Activated naive CD4-positive, alpha-beta T cell treated with anti-CD3 and anti-CD28 coated beads, Interleukin-2, amount 50 U/mL, for 72 hours (primary cell): ENCODE measurements at regions not wholly inside any gene's neighbourhood (a gene's known extent, or its start where the extent isn't known, plus 50 kb on each side); places are given as distances from the start of the nearest gene placed in this dataset.
"Not testable (repeated sequence)": the region's sequence is repeated elsewhere in the genome, so short reads cannot be mapped to it uniquely, and the experiment has no call there.

Experiments used
- ATAC-seq, 2 donors: fragments of 150-1000 bp; cut with Tn5 transposase; 2 replicates each; pipeline ENCODE4 v1.10.0; 2021; ENCODE audit warnings: mild to moderate bottlenecking in 2 of 2, moderate library complexity in 2 of 2
- DNase-seq, 2 donors: peaks; one replicate each; pipeline ENCODE4 v3.0.0; 2021 to 2022; ENCODE audit warnings: low spot score in 2 of 2
- H3K27ac Mint-ChIP-seq, 2 donors: one replicate each; pipeline ENCODE4 v1.8.0; 2022; ENCODE audit warnings: mild to moderate bottlenecking in 2 of 2, mixed read lengths in 2 of 2
- H3K36me3 Mint-ChIP-seq, 2 donors: one replicate each; pipeline ENCODE4 v1.8.0; 2022; ENCODE audit warnings: mixed read lengths in 2 of 2
- H3K9me3 Mint-ChIP-seq, 2 donors: one replicate each; pipeline ENCODE4 v1.8.0; 2022; ENCODE audit warnings: mixed read lengths in 2 of 2

- ATAC-seq = no peak
- peaks cover 14 to 32% of the 10 kb centered on the region in 2 donors for H3K9me3 Mint-ChIP-seq
- no peak for DNase-seq
- H3K27ac Mint-ChIP-seq = no peak overlapping the region
- H3K36me3 Mint-ChIP-seq = peaks cover 7 to 11% of the 10 kb centered on the region in 2 donors
Measured at GRCh38 chr6:74507649-74508048, 698.2 kb downstream of the COL12A1 start.

DNA sequence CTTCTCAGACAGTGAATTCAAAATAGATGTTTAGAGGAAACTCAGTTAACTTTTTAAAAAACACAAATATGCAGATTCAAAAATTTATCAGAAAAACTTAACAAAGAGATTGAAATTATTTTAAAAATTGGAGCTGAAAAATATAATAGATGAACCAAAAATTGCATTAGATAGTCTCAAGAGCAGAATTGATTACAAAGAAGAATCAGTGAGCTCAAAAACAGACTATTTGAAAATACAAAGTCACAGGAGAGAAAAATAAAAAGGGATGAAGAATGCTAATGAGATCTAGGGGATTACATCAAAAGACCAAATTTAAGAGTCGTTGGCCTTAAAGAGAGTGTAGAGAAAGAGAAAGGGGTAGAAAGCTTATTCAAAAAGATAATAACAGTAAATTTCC, 700.5 kb downstream of the COL12A1 start:
- DNase-seq = no peak
- Mint-ChIP-seq H3K27ac (no peak overlapping the region), H3K36me3 (peaks cover 7 to 11% of the 10 kb centered on the region in 2 donors), H3K9me3 (peaks cover 11 to 32% of the 10 kb centered on the region in 2 donors)
- ATAC-seq = no peak

- peaks cover 11 to 32% of the 10 kb centered on the region in 2 donors for H3K9me3 Mint-ChIP-seq
- peaks cover 7 to 11% of the 10 kb centered on the region in 2 donors for H3K36me3 Mint-ChIP-seq
- no peak overlapping the region for H3K27ac Mint-ChIP-seq
- no peak for DNase-seq
- ATAC-seq = no peak
Measured at GRCh38 chr6:74504941-74505340, 700.9 kb downstream of the COL12A1 start.

DNA sequence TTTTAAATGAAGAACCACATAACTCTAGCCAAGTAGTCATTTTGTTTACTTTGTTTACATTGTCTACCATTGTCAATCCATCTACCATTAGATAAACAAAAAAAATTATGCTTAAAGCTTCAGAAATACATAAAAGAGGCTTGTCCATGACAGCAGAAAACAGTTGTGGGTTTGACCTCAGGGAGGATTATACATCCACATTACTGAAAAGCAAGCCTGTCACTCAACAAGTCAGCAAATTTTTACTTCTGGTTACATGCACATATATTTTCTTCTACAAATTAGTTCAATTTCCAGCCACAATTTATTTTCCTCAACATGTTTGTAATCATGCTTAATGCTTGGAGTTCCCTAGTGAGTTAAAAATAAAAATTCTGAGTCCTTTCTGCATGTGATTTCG, 713.3 kb downstream of the COL12A1 start:
- no peak overlapping the region for H3K27ac Mint-ChIP-seq
- H3K9me3 Mint-ChIP-seq = peaks cover 2 to 8% of the 10 kb centered on the region in 2 donors
- DNase-seq (no peak), ATAC-seq (no peak)
- peaks cover 4 to 5% of the 10 kb centered on the region in 2 donors for H3K36me3 Mint-ChIP-seq

DNA sequence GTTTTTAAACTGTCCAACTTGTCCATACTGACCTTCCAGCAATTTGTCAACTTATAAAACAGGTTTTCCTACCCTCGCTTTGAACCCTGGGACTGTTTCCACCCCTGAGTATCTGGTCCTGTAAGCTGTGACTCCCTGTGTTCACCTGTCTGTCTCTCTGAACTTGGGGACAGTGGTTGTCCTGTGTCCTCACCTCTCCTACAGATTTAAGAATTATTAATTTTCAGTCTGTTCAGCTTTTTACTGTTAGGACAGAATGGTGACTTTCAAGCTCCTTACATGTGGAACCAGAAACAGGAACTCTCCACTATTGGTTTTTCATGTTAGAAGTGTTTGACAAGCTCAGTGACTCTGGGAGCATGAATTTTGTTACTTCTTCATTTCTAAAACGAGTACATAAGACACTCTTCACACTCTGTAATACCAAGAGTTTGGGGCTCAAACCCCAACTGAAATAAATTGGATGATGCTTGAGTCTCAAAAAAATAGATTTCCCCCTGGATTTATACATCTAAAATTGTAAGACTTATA, 713.9 kb downstream of the COL12A1 start:
- DNase-seq (no peak), ATAC-seq (no peak)
- Mint-ChIP-seq H3K36me3 (peaks cover 4 to 5% of the 10 kb centered on the region in 2 donors), H3K9me3 (peaks cover 3 to 8% of the 10 kb centered on the region in 2 donors), H3K27ac (no peak overlapping the region)

DNA sequence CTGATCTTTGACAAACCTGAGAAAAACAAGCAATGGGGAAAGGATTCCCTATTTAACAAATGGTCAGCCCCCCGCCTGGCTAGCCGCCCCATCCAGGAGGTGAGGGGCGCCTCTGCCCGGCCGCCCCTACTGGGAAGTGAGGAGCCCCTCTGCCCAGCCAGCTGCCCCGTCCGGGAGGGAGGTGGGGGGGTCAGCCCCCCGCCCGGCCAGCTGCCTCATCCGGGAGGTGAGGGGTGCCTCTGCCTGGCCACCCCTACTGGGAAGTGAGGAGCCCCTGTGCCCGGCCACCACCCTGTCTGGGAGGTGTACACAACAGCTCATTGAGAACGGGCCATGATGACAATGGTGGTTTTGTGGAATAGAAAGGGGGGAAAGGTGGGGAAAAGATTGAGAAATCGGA, 717.1 kb downstream of the COL12A1 start:
- H3K27ac Mint-ChIP-seq, DNase-seq, ATAC-seq, H3K36me3 Mint-ChIP-seq: not testable (repeated sequence)
- H3K9me3 Mint-ChIP-seq = peaks cover 8 to 13% of the 10 kb centered on the region in 2 donors

DNA sequence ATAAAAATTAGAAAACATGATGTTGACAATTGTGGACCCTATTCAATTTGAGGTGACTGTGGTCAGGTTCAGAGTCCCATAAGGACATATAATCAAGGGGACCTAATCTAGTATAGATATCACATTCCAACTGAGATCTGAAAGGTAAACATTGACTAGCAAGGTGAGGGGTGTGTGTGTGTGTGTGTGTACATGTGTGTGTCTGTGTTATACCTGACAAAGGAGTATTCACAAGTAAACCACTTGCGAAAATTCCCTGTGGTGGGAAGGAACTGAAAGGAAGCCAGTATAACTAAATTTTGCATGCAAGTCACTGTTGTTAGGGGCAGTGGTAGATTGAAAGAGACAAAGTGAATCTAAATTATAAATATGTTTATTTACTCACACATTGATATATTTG, 723.7 kb downstream of the COL12A1 start:
- peaks cover 5 to 6% of the 10 kb centered on the region in 2 donors for H3K9me3 Mint-ChIP-seq
- no peak for ATAC-seq
- no peak for DNase-seq
- no peaks in the 10 kb centered on the region for H3K36me3 Mint-ChIP-seq
- H3K27ac Mint-ChIP-seq = no peak overlapping the region

- Mint-ChIP-seq H3K9me3 (no peaks in the 10 kb centered on the region), H3K36me3 (no peaks in the 10 kb centered on the region), H3K27ac (no peak overlapping the region)
- no peak for DNase-seq
- no peak for ATAC-seq
Measured at GRCh38 chr6:74480561-74480960, 725.3 kb downstream of the COL12A1 start.

DNA sequence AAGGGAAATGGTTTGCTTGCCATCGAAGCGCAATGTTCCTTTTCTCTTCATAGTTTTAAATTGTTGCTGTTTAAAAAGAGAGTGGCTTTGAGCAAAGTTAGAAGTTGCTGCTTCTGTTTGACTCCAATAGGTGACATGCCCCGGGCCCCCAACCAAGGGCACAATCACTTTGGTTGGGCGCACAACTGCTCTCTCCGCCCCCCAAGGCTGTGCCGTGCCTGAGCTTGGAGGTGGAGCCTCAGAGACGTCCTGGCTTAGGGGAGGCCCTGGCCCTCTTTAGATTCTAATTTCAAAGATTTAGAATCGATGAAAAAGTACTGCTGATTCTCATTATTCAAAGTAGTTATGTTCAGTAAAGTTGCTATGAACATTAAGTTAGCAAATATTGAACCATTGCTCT, 725.9 kb downstream of the COL12A1 start:
- DNase-seq (no peak), ATAC-seq (no peak)
- Mint-ChIP-seq H3K9me3 (no peaks in the 10 kb centered on the region), H3K27ac (no peak overlapping the region), H3K36me3 (no peaks in the 10 kb centered on the region)

- DNase-seq = no peak
- no peak for ATAC-seq
- H3K36me3 Mint-ChIP-seq = no peaks in the 10 kb centered on the region
- H3K27ac Mint-ChIP-seq = no peak overlapping the region
- no peaks in the 10 kb centered on the region for H3K9me3 Mint-ChIP-seq
Measured at GRCh38 chr6:74479420-74479819, 726.4 kb downstream of the COL12A1 start.

GRCh38 chr6:74474046-74474445, 731.8 kb downstream of the COL12A1 start:
- not testable (repeated sequence) for H3K36me3 Mint-ChIP-seq, ATAC-seq, H3K9me3 Mint-ChIP-seq, DNase-seq, H3K27ac Mint-ChIP-seq

- not testable (repeated sequence) for H3K27ac Mint-ChIP-seq, H3K9me3 Mint-ChIP-seq, H3K36me3 Mint-ChIP-seq, ATAC-seq, DNase-seq
Measured at GRCh38 chr6:74468552-74468951, 737.3 kb downstream of the COL12A1 start.

DNA sequence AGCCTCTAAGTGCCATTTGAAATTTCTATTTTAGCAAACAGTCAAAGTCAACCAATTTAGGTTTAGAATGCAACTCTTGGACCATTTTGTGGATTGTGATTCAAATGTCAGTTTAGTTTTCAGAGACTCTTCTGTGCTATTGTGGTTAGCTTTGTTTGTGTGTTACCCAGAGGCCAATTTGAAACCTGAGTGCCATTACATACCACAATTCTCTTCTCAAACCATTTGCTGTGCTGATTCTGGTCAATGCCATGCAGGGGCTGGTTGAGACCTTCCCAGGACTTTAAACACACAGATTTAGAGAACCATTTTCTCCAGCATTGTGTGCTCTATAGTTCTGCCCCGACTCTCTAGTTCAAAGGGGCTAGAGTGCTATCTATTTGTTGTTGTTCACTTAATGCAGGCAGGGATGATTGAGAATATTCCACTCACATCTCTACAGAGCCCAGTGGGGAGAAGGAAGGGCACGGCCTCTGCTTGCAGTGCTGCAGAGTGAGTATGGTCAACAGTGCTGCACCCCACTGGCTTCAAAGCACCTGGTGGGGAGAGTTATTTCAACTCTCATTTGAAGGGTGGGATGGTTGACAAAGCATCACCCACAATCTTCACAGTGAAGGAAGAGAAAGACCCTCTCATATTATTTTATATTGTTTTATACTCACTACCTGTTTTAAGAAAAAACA, 738.2 kb downstream of the COL12A1 start:
- DNase-seq = no peak
- no peak for ATAC-seq
- Mint-ChIP-seq H3K36me3 (no peaks in the 10 kb centered on the region), H3K9me3 (peaks cover 0 to 4% of the 10 kb centered on the region in 2 donors), H3K27ac (no peak overlapping the region)

DNA sequence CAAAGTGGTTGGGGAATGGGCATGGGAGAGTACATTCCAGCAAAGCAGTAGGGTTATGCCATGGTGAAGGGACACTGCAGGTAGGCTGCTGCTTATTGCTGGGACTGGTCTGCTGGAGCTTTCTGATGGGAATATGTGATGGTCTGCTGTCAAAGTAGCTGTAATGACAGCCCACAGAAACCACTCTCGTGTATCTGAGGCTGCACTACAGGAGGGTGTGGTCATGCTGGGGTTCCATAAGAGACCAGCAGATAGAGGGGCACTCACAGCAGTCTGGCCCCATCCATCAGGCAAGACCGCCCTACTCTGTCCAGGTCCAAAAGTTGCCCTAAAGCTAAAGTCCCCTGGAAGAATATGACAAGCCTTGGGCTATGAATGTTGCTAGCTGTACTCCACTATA, 739.3 kb downstream of the COL12A1 start:
- peaks cover 0 to 8% of the 10 kb centered on the region in 2 donors for H3K9me3 Mint-ChIP-seq
- no peak overlapping the region for H3K27ac Mint-ChIP-seq
- DNase-seq (no peak), ATAC-seq (no peak)
- H3K36me3 Mint-ChIP-seq = no peaks in the 10 kb centered on the region

DNA sequence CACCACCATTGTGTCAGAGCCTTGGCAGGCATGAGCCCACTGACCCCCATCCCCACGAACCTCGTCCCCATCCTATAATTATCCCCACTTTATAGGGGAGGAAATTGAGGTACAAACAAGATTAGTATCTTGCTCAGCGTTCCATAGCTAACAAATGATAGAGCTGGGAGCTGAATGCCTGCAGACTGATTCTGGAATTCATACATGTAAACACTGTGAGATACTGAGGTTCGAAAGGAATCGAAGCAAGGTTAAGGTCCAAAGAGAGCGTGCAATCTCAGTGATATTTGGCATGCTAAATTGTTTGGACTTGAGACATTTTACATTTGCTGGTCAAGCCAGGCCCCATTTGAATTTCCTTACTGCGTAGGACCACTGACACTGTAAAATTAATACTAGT, 746.6 kb downstream of the COL12A1 start:
- Mint-ChIP-seq H3K9me3 (peaks cover under 1 to 7% of the 10 kb centered on the region in 2 donors), H3K27ac (no peak overlapping the region), H3K36me3 (no peaks in the 10 kb centered on the region)
- no peak for ATAC-seq
- no peak for DNase-seq

- no peak for ATAC-seq
- no peak for DNase-seq
- no peak overlapping the region for H3K27ac Mint-ChIP-seq
- peaks cover 6 to 13% of the 10 kb centered on the region in 2 donors for H3K9me3 Mint-ChIP-seq
- no peaks in the 10 kb centered on the region for H3K36me3 Mint-ChIP-seq
Measured at GRCh38 chr6:74458536-74458935, 747.3 kb downstream of the COL12A1 start.

- ATAC-seq (no peak), DNase-seq (no peak)
- Mint-ChIP-seq H3K9me3 (peaks cover 6 to 11% of the 10 kb centered on the region in 2 donors), H3K27ac (no peak overlapping the region), H3K36me3 (no peaks in the 10 kb centered on the region)
Measured at GRCh38 chr6:74455786-74456185, 750.1 kb downstream of the COL12A1 start.

GRCh38 chr6:74451953-74452352, 753.9 kb downstream of the COL12A1 start:
- no peak for DNase-seq
- no peaks in the 10 kb centered on the region for H3K36me3 Mint-ChIP-seq
- no peak overlapping the region for H3K27ac Mint-ChIP-seq
- ATAC-seq = no peak
- H3K9me3 Mint-ChIP-seq = peaks cover 6 to 11% of the 10 kb centered on the region in 2 donors
